Loucy (cell line): ENCODE measurements at regions not wholly inside any gene's neighbourhood (a gene's known extent, or its start where the extent isn't known, plus 50 kb on each side); places are given as distances from the start of the nearest gene placed in this dataset.

ENCODE experiments used
- CTCF ChIP-seq: fragments of 200-600 bp; sonication (generic); conservative IDR thresholded peaks from 2 replicates; pipeline ENCODE4 v1.5.1; 2014; ENCODE audit warnings: mild to moderate bottlenecking, antibody characterized with exemption, low read length
- EZH2phosphoT487 ChIP-seq: fragments of 200-600 bp; IDR thresholded peaks from 2 replicates; pipeline ENCODE4 v1.6.1; 2018; ENCODE audit warnings: antibody characterized with exemption, mild to moderate bottlenecking, moderate library complexity, borderline replicate concordance

DNA sequence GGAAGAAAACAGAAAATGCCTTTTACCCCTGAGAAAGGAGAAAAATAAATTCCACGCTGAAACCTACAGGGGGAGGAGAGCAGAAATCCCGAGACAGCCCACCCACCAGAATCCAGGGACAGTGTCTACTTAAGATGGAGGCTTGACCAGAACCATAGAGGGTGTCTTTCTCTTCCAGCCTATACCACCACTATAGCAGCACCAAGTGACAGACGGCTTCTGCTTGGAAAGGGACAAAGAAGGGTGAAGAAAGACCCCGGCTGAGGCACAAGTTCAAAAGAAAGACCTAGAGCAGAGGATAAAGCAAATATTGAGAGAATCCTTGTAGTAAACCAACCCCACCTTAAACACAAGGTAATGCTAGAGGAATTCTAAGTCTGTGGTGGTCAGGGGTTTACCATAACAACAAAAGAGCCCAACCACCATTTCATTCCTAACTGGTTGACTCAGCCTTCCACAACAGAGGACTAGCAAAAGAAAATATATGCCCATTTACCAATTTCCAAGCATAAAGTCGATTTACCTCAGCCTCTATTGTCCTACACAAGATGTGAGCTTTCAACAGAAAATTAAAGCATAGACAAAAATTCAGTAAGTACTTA lies 105.3 kb upstream of the FOXG1 start:
- no peak for TF ChIP-seq CTCF
- no peak for TF ChIP-seq EZH2phosphoT487
